ENCODE measurements at regions not wholly inside any gene's neighbourhood (a gene's known extent, or its start where the extent isn't known, plus 50 kb on each side); places are given as distances from the start of the nearest gene placed in this dataset.

DNA sequence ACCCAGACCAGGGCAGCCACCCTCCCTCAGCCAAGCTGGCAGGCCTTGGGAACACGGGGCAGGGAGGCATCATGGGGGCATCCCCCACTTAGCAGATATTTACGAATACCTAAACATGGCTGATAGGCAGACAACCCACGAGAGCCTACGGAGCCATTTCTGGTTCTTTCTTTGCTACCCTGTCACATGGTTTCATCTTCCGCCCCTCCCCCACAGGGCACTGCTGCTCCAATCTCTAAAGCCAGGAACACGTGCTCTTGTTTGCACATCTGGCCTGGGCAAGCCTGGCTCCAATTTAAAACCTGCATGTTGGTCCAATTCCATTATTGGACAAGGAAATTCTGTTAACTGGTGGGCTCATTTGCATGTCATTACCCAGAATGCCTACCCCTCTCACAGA is 447.4 kb upstream of the NR2F2 start:
- TF ChIP-seq, protein P1, sequence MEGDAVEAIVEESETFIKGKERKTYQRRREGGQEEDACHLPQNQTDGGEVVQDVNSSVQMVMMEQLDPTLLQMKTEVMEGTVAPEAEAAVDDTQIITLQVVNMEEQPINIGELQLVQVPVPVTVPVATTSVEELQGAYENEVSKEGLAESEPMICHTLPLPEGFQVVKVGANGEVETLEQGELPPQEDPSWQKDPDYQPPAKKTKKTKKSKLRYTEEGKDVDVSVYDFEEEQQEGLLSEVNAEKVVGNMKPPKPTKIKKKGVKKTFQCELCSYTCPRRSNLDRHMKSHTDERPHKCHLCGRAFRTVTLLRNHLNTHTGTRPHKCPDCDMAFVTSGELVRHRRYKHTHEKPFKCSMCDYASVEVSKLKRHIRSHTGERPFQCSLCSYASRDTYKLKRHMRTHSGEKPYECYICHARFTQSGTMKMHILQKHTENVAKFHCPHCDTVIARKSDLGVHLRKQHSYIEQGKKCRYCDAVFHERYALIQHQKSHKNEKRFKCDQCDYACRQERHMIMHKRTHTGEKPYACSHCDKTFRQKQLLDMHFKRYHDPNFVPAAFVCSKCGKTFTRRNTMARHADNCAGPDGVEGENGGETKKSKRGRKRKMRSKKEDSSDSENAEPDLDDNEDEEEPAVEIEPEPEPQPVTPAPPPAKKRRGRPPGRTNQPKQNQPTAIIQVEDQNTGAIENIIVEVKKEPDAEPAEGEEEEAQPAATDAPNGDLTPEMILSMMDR (IDR thresholded peaks at IDR 0.05) = no peak
- TF ChIP-seq POLR2AphosphoS5 (IDR thresholded peaks at IDR 0.05) = no peak
